NCI-H526 treated with DMSO at 0.1 percent for 48 hours (cell line): ENCODE measurements at regions not wholly inside any gene's neighbourhood (a gene's known extent, or its start where the extent isn't known, plus 50 kb on each side); places are given as distances from the start of the nearest gene placed in this dataset.

Experiments
- DNase-seq: peaks from one replicate; lab custom pipeline; 2025; lab: John Stamatoyannopoulos, UW

DNA sequence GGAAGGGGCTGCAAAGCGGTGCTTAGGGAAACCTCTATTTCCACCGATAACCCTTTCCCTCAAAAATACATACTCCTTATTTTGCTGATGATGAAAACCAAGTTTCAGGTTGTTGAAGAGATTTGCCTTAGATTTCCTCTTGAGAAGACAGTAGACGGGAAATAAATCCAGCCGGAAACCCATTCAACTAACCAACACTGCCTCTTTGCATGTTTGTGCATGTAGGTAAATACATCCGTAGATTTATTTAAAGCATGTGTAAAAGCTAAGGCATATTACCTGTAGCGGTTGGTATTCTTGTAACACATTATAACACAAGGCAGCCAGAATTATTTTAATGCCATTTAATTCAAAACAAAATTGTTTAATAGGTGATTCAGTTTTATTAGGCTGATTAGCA lies 136.3 kb upstream of the SLC22A23 start:
- peak; percentile 29 for DNase-seq

DNA sequence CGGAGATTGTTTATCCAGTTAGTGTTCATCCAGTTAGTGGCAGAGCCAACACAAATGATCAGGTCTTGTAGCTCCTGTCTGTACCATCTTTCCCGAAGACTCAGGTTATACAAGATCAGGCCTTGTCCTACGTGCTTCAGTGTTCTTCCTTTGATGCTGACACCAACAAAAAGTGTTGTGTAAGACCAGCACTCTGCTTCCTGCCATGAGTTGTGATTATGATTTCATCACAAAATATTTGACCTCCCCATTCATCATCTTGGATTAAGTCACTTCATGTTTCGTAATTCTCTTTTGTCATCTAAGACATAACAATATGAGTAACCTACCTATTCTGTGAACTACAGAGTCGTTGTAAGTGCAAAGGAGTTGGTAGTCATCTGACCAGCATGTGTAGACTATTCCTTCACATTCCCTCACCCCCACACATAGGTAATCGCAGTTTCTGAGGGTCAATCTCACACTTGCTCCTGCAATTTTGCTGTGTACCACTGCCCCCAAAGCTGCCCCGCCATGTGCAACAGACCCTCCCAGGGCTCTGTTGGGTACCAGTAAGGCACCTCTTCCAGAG lies 135.6 kb upstream of the SLC22A23 start:
- DNase-seq, result no peak

- DNase-seq, result no peak
These were observed 135.1 kb upstream of the SLC22A23 start for GRCh38 chr6:3591970-3592369.

DNA sequence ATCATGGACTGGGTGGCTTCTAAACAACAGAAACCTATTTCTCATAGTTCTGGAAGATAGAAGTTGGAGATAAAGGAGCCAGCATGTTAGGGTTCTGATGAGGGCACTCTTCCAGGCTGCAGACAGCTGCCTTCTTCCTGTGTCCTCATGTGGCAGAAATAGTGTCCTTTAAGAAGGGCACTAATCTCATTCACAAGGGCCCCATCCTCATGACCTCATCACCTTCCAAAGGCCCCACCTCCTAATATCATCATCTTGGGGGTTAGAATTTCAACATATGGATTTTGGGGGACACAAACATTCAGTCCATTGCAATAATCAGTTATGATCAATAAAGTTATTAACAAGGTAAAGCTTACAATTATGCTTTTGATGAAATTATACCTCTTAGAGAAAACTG lies 130.8 kb upstream of the SLC22A23 start:
- no peak for DNase-seq

DNA sequence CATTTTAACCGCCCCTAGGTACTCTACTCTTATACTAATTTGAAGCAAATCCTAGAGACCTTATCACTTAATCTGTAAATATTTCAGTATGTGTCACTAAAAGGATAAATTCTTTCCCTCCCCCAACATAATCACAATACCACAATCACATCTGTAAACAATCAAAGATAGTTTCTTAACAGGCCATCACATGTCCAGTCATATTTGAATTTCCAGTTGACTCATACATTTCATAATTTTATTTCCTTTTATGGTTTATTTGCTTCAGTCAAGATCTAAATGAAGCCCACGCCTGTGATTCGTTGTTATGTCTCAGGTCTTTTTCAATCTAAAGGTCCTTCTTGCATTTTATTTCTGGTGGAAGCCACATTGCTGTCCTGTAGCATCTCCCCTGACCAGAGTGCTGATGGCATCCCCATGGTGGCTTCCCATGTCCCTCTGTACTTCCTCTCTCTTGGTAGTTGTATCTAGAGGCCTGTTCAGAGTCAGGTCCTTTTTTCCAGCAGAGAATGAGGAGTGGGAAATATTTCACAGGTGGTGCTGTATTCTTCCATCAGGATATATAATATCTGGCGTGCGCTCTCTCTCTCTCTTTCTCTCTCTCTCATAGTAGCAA lies 128.6 kb upstream of the SLC22A23 start:
- DNase-seq, result no peak

- no peak for DNase-seq
These were observed 127.8 kb upstream of the SLC22A23 start for GRCh38 chr6:3584606-3585005.

- DNase-seq, result no peak
These were observed 124.6 kb upstream of the SLC22A23 start for GRCh38 chr6:3581469-3581868.

DNA sequence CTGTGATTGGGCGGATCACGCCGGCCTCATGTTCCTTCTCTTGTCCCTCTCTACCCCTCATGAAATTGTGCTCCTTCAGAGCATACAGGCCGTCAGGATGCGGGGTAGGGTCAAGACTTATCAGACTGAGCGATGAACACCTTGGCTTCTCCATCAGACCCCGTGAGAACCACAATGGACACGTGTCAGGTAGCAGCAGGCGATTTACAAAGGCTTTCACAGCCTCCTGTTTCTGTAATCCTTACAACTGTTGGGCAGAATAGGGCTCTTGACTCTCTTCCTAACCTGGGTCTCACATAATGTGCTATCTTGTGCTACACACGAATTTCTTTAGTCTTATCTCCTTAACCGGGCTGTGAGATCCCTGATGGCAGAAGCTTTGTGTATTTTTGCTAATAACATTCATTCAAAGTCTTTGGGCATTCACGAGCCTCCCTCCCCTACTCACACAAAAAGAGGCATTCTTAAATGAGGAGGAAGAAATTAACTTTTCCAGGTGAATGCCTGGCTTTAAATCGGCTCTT lies 122.9 kb upstream of the SLC22A23 start:
- no peak for DNase-seq

DNA sequence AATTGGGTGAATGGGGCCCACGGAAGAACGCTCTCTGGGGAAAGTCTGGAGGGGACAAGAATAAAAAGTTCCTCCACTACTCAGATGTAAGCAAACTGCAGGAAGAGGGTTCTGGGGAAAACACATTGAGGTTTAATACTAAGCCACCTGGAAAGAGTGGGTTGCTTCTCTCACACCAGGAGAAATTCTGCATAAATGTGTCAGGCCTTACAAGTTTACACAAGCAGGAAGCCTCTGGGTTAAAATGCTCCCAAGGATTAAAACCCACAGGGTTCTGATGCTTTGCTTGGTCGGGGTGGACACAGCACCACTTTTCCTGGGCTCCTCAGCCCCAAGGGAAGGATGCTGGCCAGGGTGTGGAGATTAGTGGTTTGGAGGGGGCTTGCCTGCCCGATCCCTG lies 122.1 kb upstream of the SLC22A23 start:
- no peak for DNase-seq

GRCh38 chr6:3577517-3577916 lies 120.7 kb upstream of the SLC22A23 start:
- DNase-seq, result peak; percentile 64

GRCh38 chr6:3575701-3576100 lies 118.9 kb upstream of the SLC22A23 start:
- DNase-seq, result no peak

DNA sequence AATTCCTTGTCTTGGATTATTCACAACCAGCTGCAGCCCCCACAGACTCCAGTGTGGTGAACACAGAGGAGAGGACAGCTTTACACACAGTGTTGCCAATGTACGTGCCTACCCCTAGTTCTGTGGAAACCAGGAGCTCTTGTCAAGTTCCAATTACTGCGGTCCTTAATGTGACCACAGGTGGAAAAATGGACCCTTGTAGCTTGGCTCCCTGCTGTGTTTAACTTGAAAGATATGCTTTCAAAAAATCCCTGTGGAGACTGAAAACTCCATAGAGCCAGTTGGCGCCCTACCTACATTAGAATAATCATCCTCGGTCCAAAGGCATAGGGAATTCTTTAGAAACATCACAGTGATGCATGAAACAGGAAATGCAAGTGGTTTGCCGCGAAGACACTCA lies 118.3 kb upstream of the SLC22A23 start:
- no peak for DNase-seq

DNA sequence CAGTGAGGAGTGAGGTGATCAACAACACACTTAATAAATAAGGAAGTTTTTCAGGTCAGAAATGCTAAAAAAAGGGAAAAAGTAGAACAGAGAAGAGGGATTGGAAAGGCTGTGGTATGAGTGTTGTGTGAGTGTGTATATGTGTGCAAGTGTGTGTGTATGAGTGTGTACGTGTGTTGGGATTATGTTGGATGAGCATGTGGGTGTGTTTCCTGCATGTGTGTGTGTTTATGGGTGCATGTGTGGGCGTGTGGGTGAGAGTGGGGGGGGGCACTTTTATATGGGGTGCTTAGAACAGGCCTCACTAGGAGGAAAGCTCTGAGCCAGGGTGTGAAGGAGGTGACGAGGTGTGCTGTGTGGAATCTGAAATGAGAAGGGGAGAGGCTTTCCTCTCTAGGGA lies 116.8 kb upstream of the SLC22A23 start:
- no peak for DNase-seq

DNA sequence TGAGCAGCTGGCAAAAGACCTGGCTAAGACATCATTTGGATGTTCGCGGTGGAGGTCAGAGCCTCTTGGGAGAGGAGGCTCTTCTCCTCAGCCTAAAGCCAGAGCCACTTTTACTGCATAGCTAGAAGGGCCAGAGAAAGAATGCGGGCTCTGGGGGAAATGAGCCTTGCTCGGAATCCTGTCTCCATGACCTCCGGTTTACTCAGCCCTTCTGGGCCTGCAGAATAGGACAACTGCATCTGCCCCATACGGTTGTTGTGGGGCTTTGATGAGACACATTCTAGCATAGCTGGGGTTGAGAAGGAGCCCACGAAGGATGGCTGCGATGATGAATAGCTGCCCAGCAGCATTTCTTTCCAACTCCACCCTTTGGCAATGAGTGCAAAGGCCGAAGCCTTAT lies 115.0 kb upstream of the SLC22A23 start:
- no peak for DNase-seq

GRCh38 chr6:3571250-3571681 lies 114.4 kb upstream of the SLC22A23 start:
- DNase-seq, result peak; percentile 27

- no peak for DNase-seq
These were observed 113.0 kb upstream of the SLC22A23 start for GRCh38 chr6:3569816-3570215.

GRCh38 chr6:3568396-3569082 lies 111.7 kb upstream of the SLC22A23 start:
- DNase-seq, result no peak

DNA sequence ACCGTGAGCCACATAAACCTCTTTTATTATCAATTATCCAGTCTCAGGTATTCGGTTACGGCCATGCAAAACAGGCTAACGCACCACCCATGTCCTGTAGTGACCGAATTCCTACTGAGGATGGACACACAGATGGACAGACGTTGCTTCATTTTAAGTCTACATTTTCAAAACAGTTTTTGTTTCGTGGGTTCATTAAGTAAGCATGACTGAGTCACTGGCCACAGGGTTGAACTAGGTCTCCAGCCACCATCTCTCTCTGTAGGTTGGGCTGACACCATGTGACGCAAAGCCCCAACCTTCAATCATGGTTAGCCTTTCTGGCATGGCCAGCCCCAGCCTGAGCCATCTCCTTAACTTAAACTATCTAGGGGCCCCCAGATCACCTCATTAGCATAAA lies 110.0 kb upstream of the SLC22A23 start:
- no peak for DNase-seq

DNA sequence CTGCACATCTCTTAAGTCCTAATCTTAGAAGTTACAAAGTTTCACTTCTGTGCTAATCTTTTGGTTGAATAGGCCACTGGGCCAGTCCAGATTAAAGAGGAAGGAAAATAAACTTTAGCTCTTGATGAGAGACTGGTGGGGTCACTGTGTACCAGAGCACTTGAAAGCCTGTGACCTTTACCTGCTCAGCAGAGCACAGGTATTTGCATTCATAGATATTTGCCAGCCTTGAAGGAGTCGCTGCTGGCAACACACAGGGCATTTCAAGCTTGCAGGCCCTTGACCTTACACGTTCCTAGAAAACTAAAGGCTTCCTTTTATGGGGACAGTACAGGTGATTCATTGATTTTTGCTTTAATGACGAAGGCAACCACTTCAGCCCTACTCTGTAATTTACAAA lies 108.4 kb upstream of the SLC22A23 start:
- no peak for DNase-seq

DNA sequence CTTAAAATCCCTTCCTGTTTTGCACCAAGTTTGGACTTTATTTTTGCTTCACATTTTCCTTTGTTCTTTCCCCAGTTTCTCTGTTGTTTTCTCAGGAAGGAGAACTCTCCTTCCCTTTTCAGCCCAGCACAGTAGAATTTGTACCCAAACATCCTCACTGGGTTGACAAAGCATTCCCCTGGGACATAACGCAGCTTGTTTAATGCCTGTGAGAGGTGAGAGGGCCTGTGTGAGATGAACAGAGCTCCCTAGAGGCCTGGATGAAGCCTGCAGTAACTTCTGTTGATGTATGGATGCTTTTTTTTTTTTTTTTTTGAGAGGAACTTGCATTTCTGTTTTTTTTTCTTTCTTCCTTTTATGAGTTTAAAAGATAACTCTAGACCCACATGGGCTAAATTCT lies 104.9 kb upstream of the SLC22A23 start:
- peak; percentile 62 for DNase-seq

GRCh38 chr6:3560211-3560610 lies 103.4 kb upstream of the SLC22A23 start:
- DNase-seq, result no peak

DNA sequence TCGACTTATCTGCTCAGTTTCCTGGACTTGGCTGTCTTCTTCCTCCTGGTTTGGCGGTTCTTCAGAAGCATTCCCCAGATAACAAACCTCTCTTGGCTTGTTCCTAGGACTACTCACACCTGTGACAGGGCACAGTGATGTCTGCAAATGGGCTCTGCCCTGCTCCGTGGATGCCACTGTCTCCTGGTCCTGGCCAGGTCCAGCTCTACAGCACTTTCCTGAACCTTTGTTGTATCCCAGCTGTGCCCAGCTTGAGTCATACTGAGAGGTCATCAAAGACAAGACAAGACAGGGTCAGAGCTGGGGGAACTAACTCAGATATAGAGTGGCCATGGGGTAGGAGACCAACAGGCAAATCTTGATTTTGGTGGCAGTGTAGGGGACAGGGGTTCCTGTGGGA lies 102.7 kb upstream of the SLC22A23 start:
- no peak for DNase-seq

DNA sequence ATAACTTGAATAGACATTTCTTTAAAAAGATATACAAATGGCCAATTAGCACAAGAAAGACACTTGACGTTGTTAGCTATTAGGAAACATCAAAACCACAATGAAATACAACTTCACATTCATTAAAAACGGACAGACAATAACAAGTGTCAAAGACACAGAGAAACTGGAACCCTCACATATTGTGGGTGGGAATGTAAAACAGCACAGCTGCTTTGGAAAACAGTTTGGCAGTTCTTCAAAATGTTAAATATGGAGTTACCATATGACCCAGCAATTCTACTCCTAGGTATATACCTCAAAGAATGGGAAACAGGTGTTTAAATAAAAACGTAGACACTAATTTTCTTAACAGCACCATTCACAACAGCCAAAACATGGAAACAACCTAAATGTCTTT lies 100.5 kb upstream of the SLC22A23 start:
- no peak for DNase-seq
